Left cardiac atrium (tissue), 4 donors: ENCODE measurements at regions not wholly inside any gene's neighbourhood (a gene's known extent, or its start where the extent isn't known, plus 50 kb on each side); places are given as distances from the start of the nearest gene placed in this dataset.
"Not testable (repeated sequence)": the region's sequence is repeated elsewhere in the genome, so short reads cannot be mapped to it uniquely, and the experiment has no call there.

ENCODE experiments used
- ATAC-seq, 2 donors: fragments of 200-7000 bp; cut with Tn5 transposase; one replicate each; pipeline ENCODE4 v1.9.1; 2020; ENCODE audit warnings: mild to moderate bottlenecking in 2 of 2, moderate library complexity in 2 of 2
- DNase-seq: peaks from one replicate; pipeline ENCODE4 v3.0.0-alpha.2; 2020
- intact Hi-C, 2 donors: fragments of 100-400 bp; cut with DNase I; formaldehyde crosslinking; loops; one replicate each; pipeline versions ENCODE4 v1.14.1 to v1.15.1; 2022 to 2023
- donor health status: DM: no; HTN: yes; CAD: no.
- donor health status: DM: no; HTN: yes; CAD: no; lungs with severe emphysema.
- donor health status: DM: yes; HTN: yes; CAD: no.
- donor health status: Dilated cardiomyopathy.

DNA sequence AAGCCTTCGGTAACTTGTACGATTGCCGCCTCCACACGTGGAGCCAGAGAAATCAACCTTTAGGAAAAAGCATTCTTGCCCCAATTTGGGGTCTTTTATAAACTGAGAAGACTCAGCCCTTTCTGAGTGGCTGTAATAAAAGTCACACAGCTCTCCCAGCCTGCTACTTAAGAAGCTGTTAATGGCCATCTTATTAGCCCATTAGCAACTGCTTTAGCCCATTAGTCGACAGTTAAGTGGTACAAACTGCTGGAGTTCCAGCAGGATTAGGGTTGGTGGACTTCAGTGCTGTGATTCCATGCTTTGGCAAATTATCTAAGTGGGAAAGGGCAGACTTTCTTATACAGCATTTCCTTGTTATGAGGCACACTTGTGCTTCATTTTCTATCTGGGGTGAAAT, 461.3 kb downstream of the RPS6KC1 start:
- intact Hi-C loops: no loop called here
- ATAC-seq (no peak), DNase-seq (no peak)

DNA sequence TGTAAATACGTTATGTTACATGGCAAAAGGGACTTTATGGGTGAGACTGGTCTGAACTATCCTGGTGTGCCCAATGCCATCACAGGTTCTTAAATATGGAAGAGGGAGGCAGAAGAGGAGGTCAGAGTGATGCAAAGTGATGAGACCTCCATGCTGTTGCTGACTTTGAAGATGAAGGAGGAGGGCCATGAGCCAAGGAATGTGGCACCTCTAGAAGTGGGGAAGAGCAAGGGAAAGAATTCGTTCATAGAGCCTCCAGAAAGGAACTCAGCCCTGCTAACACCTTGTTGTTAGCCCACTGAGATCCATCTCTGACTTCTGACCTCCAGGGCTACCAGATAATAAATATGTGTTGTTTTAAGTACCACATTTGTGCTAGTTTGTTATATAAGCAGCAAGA, 462.0 kb downstream of the RPS6KC1 start:
- no peak for ATAC-seq
- no peak for DNase-seq
- intact Hi-C loops: no loop called here

- ATAC-seq, DNase-seq, intact Hi-C loops: not testable (repeated sequence)
Measured at GRCh38 chr1:213514408-213515179, 463.6 kb downstream of the RPS6KC1 start.

GRCh38 chr1:213519098-213519497, 468.1 kb downstream of the RPS6KC1 start:
- ATAC-seq (no peak), DNase-seq (no peak)
- intact Hi-C loops: no loop called here

GRCh38 chr1:213521206-213521605, 466.6 kb upstream of the PROX1 start:
- intact Hi-C loops: no loop called here
- ATAC-seq: no peak
- DNase-seq: no peak

GRCh38 chr1:213523781-213524398, 463.9 kb upstream of the PROX1 start:
- ATAC-seq: no peak
- intact Hi-C loops: no loop called here
- DNase-seq: peak; percentile 25

DNA sequence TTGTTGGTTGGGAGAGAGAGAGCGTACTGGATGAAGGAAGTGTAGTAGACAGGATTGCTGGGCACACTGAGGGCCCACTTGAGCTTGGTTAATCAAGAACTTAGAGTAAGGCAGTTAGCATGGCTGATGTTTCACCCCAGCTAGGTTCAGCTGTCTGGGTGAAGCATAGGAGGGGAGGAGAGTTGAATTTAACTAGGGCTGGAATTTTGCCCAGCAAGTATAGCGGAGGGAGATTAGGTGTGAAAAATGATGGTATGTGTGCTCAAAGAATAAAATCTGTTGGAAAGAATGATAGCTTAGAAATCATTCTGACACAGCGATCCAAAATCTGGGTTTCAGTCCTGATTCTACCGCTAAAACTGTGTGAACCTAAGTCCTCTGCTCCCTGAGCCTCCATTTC, 461.5 kb upstream of the PROX1 start:
- no peak for DNase-seq
- ATAC-seq: no peak
- intact Hi-C loops: no loop called here

- DNase-seq (no peak), ATAC-seq (no peak)
- intact Hi-C loops: no loop called here
Measured at GRCh38 chr1:213530611-213531320, 457.0 kb upstream of the PROX1 start.

GRCh38 chr1:213531369-213532310, 456.1 kb upstream of the PROX1 start:
- ATAC-seq: no peak
- intact Hi-C loops: no loop called here
- DNase-seq: no peak

DNA sequence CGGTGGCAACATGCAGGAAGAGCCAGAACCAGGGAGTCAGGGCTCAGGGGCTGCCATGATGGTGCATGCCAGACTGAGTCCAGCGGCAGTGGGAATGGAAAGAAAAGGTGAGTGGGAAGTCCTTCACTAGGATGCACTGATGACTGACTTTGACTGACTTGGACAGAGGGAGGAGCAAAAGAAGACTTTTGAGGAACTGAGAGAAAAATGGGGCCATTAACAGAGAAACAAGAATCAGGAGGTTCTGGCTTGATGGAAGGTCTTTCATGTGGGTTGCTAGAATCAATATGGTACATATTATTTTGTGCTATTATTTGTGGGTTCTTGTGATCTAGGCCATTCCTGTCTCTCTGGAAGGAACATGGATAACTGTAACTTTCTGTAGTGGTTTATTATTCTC, 454.6 kb upstream of the PROX1 start:
- DNase-seq (no peak), ATAC-seq (no peak)
- intact Hi-C loops: no loop called here

DNA sequence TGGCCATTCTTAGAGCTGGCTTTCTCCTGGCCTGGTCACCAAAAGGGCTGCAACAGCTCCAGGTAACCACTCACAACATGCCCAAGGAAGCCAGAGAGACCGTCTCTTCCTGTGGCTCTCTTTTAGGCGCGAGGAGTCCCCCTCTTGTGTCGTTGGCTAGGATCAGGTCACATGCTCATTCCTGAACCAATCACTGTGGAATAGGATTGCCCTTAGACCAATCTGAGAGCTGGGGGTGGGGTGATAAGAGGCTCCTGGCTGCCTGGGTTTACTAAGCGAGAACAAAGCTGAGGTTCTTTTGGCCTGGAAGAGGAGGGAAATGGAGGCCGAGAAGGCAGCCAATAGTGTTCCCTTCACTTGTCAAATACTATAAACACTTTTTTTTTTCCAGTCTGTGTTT, 452.1 kb upstream of the PROX1 start:
- ATAC-seq (no peak), DNase-seq (no peak)
- intact Hi-C loops: no loop called here

DNA sequence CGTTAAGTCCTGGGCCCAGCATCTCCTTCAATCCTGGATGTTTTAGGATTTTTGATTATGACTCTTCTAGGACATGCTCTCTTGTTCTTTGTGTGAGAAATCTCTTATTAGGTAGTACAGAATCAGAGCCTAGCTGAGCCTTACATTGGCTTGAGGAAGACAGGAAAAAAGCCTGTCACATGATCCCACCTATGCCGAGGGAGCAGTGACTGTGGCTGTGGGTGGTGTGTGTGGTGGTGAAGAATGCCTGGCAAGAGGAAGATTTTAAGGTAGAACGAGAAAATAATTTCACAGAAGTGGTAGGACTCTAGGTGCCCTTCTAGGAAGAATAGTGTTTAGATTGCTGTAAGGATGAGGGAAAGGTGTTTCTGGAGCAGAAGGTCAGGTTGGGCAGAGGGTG, 449.5 kb upstream of the PROX1 start:
- DNase-seq (no peak), ATAC-seq (no peak)
- intact Hi-C loops: no loop called here

DNA sequence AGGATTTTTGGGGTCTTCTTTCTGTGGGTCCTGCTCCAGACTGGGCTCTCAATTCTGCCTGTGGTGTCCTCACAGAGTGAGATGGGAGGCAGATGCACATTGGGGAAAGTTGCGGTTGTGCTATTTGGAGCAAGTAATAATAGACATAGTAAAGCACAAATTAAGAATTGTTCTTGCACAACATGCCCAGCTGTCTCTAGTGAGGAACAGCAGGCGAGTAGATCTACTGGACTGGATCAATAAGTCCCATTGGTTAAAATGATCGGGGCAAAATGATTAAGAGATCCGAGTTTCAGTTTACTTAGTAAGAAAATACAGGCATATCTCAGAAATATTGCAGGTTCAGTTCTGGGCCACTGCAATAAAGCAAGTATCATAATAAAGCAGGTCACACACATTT, 448.3 kb upstream of the PROX1 start:
- DNase-seq (no peak), ATAC-seq (no peak)
- intact Hi-C loops: no loop called here

- intact Hi-C loops: no loop called here
- ATAC-seq: no peak
- DNase-seq: no peak
Measured at GRCh38 chr1:213541641-213542040, 446.1 kb upstream of the PROX1 start.

DNA sequence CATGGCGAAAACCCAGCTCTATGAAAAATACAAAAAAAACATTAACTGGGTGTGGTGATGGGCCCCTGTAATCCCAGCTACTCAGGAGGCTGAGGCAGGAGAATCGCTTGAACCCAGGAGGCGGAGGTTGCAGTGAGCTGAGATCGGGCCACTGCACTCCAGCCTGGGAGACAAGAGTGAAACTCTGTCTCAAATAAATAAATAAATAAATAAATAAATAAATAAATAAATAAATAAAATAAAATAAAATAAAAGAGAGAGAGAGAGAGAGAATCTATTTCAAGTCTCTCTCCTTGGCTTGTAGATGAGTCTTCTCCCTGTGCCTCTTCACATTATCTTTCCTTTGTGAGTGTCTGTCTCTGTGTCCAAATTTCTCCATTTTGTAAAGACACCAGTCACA, 442.6 kb upstream of the PROX1 start:
- intact Hi-C loops, DNase-seq, ATAC-seq: not testable (repeated sequence)

DNA sequence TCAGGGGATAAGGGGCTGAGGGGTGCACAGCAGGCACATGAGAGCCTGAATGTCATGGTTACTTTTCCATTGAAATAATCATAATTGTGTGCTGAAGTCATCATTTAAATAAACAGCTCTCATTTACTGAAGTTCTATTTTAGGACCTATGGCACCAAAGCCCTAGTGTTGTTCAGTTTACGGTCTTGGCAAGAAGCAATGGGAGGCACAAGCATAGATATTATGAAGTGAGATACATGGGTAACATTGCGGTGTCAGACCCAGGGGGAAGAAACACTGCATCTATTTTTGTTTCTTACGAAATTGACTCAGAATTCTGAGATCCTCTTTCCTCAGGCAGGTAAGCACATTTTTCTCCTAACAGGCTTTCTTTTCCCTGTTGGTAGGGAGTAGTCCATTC, 437.8 kb upstream of the PROX1 start:
- ATAC-seq: no peak
- no peak for DNase-seq
- intact Hi-C loops: no loop called here

GRCh38 chr1:213550804-213551203, 437.0 kb upstream of the PROX1 start:
- intact Hi-C loops: no loop called here
- DNase-seq (no peak), ATAC-seq (no peak)

- ATAC-seq: no peak
- DNase-seq: no peak
- intact Hi-C loops: no loop called here
Measured at GRCh38 chr1:213552045-213552444, 435.7 kb upstream of the PROX1 start.

DNA sequence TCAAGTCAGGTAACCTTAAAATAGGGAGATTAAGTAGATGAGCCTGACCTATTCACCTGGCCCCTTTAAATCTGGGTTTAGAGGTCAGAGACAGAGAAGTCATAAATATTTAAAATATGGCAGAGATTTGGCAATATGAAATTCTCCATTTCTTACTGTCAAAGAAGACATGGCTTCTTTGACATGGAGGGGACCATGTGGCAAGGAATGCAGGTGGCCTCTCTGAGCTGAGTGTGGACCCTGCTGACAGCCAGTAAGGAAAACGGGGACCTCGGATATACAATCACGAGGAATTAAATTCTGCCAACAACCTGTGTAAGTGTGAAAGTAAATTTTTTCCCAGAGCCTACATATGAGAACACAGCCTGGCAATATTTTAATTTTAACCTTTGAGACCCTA, 427.5 kb upstream of the PROX1 start:
- no peak for DNase-seq
- intact Hi-C loops: loop anchor here in 1 of 2 donors (10.0 kb wide), 1 partner anchor 565 kb away; no protein-coding TSS in a partner anchor
- ATAC-seq: no peak
